ENCODE measurements at regions not wholly inside any gene's neighbourhood (a gene's known extent, or its start where the extent isn't known, plus 50 kb on each side); places are given as distances from the start of the nearest gene placed in this dataset.

DNA sequence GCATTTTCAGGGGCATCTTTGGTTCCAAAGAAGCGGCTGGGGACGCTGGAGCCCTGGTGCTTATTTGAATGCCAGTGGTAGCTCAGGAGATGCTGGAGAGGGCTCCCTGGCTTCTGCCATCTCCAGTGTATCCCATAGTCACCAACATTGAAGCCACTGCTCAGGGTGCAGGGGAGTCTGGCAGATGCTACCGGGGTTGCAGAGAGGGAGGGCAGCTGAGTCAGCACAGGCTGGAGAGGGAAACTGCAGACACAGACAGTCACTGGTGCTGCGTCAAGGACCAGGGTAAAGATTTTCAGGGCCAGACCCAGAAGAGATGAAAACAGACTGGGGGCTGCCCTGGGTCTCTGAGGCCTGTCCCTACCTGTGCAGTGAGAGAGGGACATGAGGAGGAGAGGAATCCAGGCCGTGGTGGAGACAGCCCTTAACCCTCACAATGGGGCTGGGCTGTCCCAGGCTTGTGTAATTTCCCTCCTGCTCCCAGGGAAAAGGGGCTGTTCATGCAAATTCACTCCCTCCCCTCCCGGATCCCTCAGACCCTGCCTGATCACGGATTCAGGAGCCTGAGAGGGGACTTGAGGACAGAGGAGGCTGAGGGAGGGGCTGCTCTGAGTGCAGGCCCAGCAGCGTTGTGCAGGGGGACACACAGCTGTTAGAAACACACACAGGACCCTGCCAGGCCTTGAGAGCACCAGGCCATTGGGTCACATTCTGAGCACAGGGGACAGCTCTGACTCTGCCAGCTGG lies 126.9 kb upstream of the GRK3 start:
- Histone ChIP-seq H3K4ac (ENCODE audit: low read depth, low read length) (no peak overlapping the region), H2AFZ (replicated peaks; ENCODE audit: low read length, poor library complexity) (peak overlapping the region; percentile 65), H3K4me2 (ENCODE audit: low read depth, low read length) (no peak overlapping the region), H4K8ac (ENCODE audit: low read depth in 2 of 2, low read length in 2 of 2) (no peak overlapping the region), H2AK5ac (ENCODE audit: low read depth, low read length) (no peak overlapping the region), H3K36me3 (ENCODE audit: control insufficient read depth, insufficient read depth, low read length) (no peaks in the 10 kb centered on the region), H3K14ac (replicated peaks; ENCODE audit: low read depth, low read length) (no peak overlapping the region), H3K18ac (ENCODE audit: low read depth, low read length) (no peak overlapping the region), H3K9me1 (ENCODE audit: insufficient read depth, low read length) (no peaks in the 10 kb centered on the region), H3K27ac (ENCODE audit: insufficient read depth, low read length) (no peak overlapping the region), H4K5ac (ENCODE audit: low read depth, low read length) (no peak overlapping the region), H3K23ac (ENCODE audit: low read depth, low read length) (no peak overlapping the region), H2BK15ac (ENCODE audit: low read depth, low read length) (no peak overlapping the region), H2BK20ac (ENCODE audit: low read depth, low read length) (no peak overlapping the region), H2BK5ac (ENCODE audit: low read depth, low read length, poor library complexity, severe bottlenecking) (no peak overlapping the region), H2BK120ac (ENCODE audit: low read depth, low read length) (no peak overlapping the region), H4K20me1 (ENCODE audit: insufficient read depth, low read length) (no peaks in the 10 kb centered on the region), H3K79me1 (ENCODE audit: low read depth in 1 of 2, low read length in 2 of 2) (no peaks in the 10 kb centered on the region), H3K9ac (ENCODE audit: low read depth, low read length) (no peak overlapping the region), H3K56ac (ENCODE audit: extremely low read depth, insufficient read depth, low read length) (no peak overlapping the region), H3K4me3 (ENCODE audit: insufficient read depth, low read depth, low read length) (no peak overlapping the region), H2AK9ac (replicated peaks; ENCODE audit: low read depth, low read length, poor library complexity) (no peak overlapping the region), H3K4me1 (ENCODE audit: control insufficient read depth, insufficient read depth, low read length) (no peaks in the 10 kb centered on the region), H3K27me3 (ENCODE audit: control insufficient read depth, insufficient read depth, low read length) (peaks cover 16% of the 10 kb centered on the region), H4K91ac (ENCODE audit: insufficient read depth, low read depth, low read length) (no peak overlapping the region), H3K9me3 (ENCODE audit: control insufficient read depth, insufficient read depth, low read length) (no peaks in the 10 kb centered on the region)
- intact Hi-C loops (cut with micrococcal nuclease) (no loop called here), dilution Hi-C loops (cut with HindIII; ENCODE audit: low sequenced_read_pairs, unreplicated experiment) (no loop called here), in situ Hi-C loops (cut with MboI; ENCODE audit: low sequenced_read_pairs) (loop anchor here (10.0 kb wide), 1 partner anchor 1843 kb away; no protein-coding TSS in a partner anchor)
- ChIA-PET POLR2A (ENCODE audit: unreplicated experiment) (no interaction called here), CTCF (interaction anchor here (0.7 kb wide), 1 partner anchor 435 kb away, joined by 3 read pairs; no protein-coding TSS in a partner anchor)
- peak; percentile 63 for ATAC-seq (ENCODE audit: low read depth)
- no TSS peak for BruUV-seq (replicated peaks)
- DNase-seq = no peak
- 19% methylated on average over 4 of the region's 8 CpGs; no CpG with 5 or more reads in 1 of the 2 experiments for WGBS, 2 experiments (ENCODE audit: extremely low coverage in 2 of 2, insufficient read length in 1 of 2)
- no peak for TF ChIP-seq CHD1 (IDR thresholded peaks at IDR 0.05; ENCODE audit: low read depth, low read length)
- TF ChIP-seq, protein P1, sequence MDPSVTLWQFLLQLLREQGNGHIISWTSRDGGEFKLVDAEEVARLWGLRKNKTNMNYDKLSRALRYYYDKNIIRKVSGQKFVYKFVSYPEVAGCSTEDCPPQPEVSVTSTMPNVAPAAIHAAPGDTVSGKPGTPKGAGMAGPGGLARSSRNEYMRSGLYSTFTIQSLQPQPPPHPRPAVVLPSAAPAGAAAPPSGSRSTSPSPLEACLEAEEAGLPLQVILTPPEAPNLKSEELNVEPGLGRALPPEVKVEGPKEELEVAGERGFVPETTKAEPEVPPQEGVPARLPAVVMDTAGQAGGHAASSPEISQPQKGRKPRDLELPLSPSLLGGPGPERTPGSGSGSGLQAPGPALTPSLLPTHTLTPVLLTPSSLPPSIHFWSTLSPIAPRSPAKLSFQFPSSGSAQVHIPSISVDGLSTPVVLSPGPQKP (IDR thresholded peaks at IDR 0.05; ENCODE audit: borderline replicate concordance, low read depth, low read length) = no peak
- peak; percentile 63 for TF ChIP-seq MAFK (IDR thresholded peaks at IDR 0.05; ENCODE audit: low read depth, low read length)

Measured in IMR-90 (cell line).